NCI-H345 treated with DMSO at 0.1 percent for 48 hours (cell line): ENCODE measurements at regions not wholly inside any gene's neighbourhood (a gene's known extent, or its start where the extent isn't known, plus 50 kb on each side); places are given as distances from the start of the nearest gene placed in this dataset.
"Not testable (repeated sequence)": the region's sequence is repeated elsewhere in the genome, so short reads cannot be mapped to it uniquely, and the experiment has no call there.

Experiments
- DNase-seq: peaks from one replicate; lab custom pipeline; 2025; ENCODE audit not compliant: unreplicated experiment; lab: John Stamatoyannopoulos, UW

GRCh38 chr6:113070681-113071080 is 723.6 kb downstream of the RFPL4B start:
- DNase-seq: not testable (repeated sequence)

- peak; percentile 6 for DNase-seq
These were observed 726.6 kb downstream of the RFPL4B start for GRCh38 chr6:113073611-113074191.

GRCh38 chr6:113076116-113076515 is 729.0 kb downstream of the RFPL4B start:
- DNase-seq: no peak

- no peak for DNase-seq
These were observed 729.7 kb downstream of the RFPL4B start for GRCh38 chr6:113076816-113077215.

GRCh38 chr6:113077794-113078193 is 730.7 kb downstream of the RFPL4B start:
- DNase-seq: no peak

GRCh38 chr6:113078791-113079190 is 731.7 kb downstream of the RFPL4B start:
- no peak for DNase-seq

- no peak for DNase-seq
These were observed 735.6 kb downstream of the RFPL4B start for GRCh38 chr6:113082745-113083144.

GRCh38 chr6:113083947-113084346 is 736.8 kb downstream of the RFPL4B start:
- DNase-seq: no peak

GRCh38 chr6:113089056-113089455 is 741.9 kb downstream of the RFPL4B start:
- no peak for DNase-seq

- no peak for DNase-seq
These were observed 745.7 kb downstream of the RFPL4B start for GRCh38 chr6:113092795-113093194.

GRCh38 chr6:113094779-113095178 is 747.6 kb downstream of the RFPL4B start:
- DNase-seq: no peak

- DNase-seq: no peak
These were observed 748.7 kb downstream of the RFPL4B start for GRCh38 chr6:113095841-113096240.

GRCh38 chr6:113102761-113103160 is 754.4 kb upstream of the MARCKS start:
- no peak for DNase-seq

- DNase-seq: no peak
These were observed 753.3 kb upstream of the MARCKS start for GRCh38 chr6:113103634-113104361.

- DNase-seq: no peak
These were observed 752.6 kb upstream of the MARCKS start for GRCh38 chr6:113104541-113104940.

- no peak for DNase-seq
These were observed 752.2 kb upstream of the MARCKS start for GRCh38 chr6:113104951-113105350.

- no peak for DNase-seq
These were observed 746.9 kb upstream of the MARCKS start for GRCh38 chr6:113110211-113110610.

GRCh38 chr6:113111550-113111949 is 745.6 kb upstream of the MARCKS start:
- no peak for DNase-seq

- DNase-seq: no peak
These were observed 745.1 kb upstream of the MARCKS start for GRCh38 chr6:113112086-113112485.

- no peak for DNase-seq
These were observed 741.9 kb upstream of the MARCKS start for GRCh38 chr6:113115196-113115595.

- no peak for DNase-seq
These were observed 736.9 kb upstream of the MARCKS start for GRCh38 chr6:113120224-113120581.

GRCh38 chr6:113120582-113121285 is 736.4 kb upstream of the MARCKS start:
- no peak for DNase-seq
